NCI-H1694 (cell line): ENCODE measurements at regions not wholly inside any gene's neighbourhood (a gene's known extent, or its start where the extent isn't known, plus 50 kb on each side); places are given as distances from the start of the nearest gene placed in this dataset.
"Not testable (repeated sequence)": the region's sequence is repeated elsewhere in the genome, so short reads cannot be mapped to it uniquely, and the experiment has no call there.

Experiments
- DNase-seq: peaks from one replicate; lab custom pipeline; 2025; lab: John Stamatoyannopoulos, UW

DNA sequence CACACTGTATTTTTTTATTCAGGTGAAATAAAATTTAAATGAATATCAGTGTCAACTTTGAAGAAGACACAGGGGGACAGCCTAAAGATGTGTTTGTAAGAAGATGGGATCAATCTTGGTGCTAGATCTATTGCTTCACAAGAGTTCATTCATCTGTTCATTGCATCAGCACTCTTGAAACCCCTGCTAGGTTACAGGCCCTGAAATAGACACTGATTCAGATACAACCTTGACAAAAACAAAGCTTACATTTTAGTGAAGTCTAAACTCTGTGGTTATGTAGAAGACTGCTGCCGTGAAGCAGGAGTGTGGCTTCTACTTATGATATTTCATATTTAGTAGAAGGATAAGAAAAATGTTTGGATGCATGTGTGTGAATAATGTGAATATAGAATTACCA lies 215.9 kb upstream of the LRRC61 start:
- not testable (repeated sequence) for DNase-seq

DNA sequence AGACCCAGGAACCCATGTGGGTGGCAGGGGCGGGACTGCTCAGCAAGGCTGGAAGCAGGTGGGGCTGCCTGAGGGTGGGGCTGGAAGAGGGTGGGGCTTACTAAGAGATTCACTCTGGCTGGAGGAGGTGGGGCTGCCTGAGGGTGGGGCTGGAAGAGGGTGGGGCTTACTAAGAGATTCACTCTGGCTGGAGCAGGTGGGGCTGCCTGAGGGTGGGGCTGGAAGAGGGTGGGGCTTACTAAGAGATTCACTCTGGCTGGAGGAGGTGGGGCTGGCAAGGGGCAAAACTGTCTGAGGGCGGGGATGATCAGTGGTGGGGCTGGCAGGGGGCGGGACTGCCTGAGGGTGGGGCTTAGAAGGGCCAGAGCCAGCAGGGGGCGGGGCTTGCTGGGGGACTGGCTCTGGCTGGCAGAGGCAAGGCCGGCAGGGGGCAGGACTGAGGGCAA lies 212.8 kb upstream of the LRRC61 start:
- not testable (repeated sequence) for DNase-seq

- DNase-seq, result not testable (repeated sequence)
Observed at GRCh38 chr7:150110882-150111281, 212.3 kb upstream of the LRRC61 start.

GRCh38 chr7:150111373-150112139 lies 211.6 kb upstream of the LRRC61 start:
- DNase-seq, result not testable (repeated sequence)

- DNase-seq, result not testable (repeated sequence)
Observed at GRCh38 chr7:150113301-150113700, 209.9 kb upstream of the LRRC61 start.

DNA sequence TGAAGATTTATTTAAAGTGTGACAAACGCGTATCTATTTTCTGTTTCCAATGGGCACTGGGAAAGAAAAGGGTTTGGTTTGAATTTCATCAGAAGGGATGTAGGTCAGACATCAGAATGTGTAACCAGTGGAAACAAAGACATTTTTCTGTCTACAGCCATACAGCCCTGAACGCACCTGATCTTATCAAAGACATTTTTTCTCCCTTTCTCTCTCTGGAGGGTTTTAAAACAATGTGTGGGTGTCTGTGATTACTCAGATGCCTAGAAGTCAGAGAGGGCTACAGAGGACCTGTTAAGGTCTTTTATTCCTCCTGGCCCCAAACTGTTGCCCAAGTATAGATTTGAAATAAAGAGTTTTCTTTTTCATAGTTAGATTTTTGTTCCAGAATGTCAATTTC lies 208.6 kb upstream of the LRRC61 start:
- DNase-seq, result not testable (repeated sequence)

GRCh38 chr7:150119966-150120365 lies 203.2 kb upstream of the LRRC61 start:
- not testable (repeated sequence) for DNase-seq

DNA sequence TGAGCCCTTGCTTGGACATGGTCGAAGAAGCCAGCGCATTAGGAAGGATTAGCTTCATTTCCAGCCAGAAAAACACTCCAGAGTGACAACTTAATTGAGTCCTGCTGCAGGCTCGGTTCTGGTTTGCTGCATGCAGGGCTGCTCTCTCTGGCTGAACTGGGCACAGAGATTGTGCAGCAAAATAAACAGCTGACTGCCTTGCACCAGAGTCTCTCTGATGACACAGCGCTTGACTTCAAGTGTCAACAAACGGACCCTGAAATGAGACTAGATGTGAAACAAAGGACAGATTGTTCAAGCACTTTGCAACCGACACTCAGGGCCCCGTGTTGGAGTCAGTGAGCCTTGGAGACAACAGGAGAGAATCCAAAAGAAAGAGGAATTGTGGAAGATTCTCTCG lies 197.3 kb upstream of the LRRC61 start:
- not testable (repeated sequence) for DNase-seq

GRCh38 chr7:150134451-150134850 lies 188.7 kb upstream of the LRRC61 start:
- DNase-seq, result not testable (repeated sequence)

DNA sequence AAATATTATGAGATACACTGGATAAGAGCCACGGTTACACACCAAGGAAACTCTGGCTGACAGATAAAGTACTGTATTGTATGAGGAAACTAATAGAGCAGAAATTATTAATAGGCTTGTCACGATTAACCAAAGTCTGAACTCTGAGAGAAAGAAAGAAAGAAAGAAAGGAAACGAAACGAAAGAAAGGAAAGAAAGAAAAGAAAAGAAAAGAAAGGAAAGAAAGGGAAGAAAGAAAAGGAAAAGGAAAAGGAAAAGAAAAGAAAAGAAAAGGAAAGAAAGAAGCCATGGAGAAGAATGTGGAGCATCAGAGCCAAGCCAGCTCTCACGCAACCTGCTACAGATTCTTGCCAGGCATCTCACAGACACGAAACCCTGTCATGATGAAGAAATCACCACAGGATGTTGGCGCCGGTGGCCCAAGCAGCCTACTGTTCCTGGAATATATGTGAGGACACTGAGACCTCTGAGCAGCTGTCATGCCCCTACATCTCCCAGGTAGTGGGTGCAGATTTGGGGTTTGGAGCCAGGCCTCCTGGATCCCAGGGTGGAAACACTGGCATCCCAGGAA lies 187.4 kb upstream of the LRRC61 start:
- DNase-seq, result not testable (repeated sequence)

DNA sequence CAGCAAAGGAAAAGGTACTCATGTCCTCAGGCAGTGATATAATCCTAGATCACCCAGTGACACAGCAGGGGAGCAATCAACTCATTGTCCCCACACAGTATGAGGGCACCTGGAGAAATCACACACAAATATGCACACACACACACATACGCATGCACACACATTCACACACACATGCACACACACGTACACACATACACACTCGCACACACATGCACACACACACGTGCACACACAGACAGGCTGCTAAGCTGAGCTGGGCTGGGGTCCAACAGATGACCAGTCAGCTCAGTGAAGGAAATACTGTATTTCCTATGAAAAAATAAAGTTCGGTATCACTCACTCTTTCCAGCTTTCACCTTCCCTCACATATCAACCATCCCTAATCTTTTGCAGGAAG lies 183.3 kb upstream of the LRRC61 start:
- DNase-seq, result not testable (repeated sequence)

GRCh38 chr7:150141525-150142345 lies 181.4 kb upstream of the LRRC61 start:
- DNase-seq, result peak; percentile 78

DNA sequence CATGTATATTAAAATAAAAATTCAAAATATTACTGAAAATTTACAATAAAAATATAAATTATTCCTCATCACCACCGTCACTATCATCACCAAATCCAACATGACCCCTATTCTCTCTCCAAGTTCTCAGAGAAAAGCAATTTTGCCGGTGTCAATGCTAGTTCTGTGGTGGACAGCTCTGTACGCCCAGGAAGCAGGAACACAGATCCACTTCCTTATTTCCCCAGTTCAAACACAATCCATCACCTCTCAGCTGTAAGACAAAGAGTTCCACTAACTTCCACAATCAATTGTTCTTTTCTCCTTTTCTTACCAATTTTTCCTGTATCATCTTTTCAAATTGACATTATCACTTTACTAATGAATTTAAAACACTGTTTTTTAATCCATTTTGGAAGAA lies 177.0 kb upstream of the LRRC61 start:
- DNase-seq, result not testable (repeated sequence)

DNA sequence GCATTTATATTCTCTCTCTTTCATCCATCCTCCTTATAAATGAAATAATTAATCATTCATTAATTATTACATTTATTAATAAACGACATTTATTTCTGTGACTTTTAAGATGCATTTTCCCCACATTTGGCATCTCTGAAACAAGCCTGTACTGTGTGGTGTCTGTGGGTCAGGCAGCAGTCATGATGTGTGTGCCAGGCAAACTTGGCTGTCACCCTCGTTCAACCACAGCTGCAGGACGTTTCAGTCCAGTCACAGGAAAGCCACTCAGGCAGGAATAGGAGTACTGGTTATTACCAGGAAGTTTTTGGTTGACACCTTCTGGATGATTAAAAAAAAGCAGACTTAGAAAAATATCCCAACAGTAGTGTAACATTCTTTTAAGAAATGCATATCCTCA lies 175.6 kb upstream of the LRRC61 start:
- DNase-seq, result not testable (repeated sequence)

DNA sequence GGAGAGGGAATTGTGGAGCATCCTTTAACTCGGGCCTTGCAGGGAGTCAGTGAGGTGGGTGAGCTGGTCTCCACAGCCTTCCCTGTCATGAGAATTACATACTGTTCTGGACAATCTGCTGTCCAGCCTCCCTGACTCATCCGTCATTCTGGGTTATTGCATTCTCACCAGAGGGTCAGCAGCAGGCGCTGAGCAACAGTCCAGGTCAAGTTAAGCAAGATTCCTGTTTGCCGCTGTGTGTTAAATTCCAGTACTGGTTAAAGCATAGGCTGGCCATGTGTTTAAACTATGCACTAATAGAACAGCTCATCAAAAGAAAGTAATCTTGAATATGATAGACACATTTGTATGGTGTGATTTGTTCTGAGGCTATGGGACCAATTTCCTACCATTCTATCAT lies 167.1 kb upstream of the LRRC61 start:
- DNase-seq, result not testable (repeated sequence)

- not testable (repeated sequence) for DNase-seq
Observed at GRCh38 chr7:150158696-150159095, 164.5 kb upstream of the LRRC61 start.

GRCh38 chr7:150169515-150169914 lies 153.6 kb upstream of the LRRC61 start:
- not testable (repeated sequence) for DNase-seq

DNA sequence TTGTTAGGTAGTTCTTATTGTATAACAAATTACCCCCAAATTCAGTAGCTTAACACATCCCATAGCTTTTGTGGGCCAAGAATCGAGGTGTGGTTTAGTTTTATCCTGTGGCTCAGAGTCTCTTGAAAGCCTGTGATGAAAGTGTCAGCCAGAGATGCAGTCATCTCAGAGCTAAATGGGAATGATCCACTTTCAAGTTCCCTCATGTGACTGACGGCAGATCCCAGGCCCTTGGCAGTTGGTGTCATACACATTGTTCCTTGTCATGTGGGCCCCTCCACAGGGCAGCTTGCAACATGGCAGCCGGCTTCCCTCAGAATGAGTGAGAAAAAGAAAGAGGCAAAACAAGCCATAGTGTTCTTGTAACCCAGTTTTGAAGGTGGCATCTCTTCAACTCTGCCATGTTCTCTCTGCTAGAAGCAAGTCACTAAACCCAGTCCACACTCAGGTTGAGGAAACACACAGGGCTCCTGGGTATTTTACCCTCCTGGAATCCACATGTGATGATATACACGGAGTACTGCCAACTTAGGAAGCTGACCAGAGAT lies 153.1 kb upstream of the LRRC61 start:
- not testable (repeated sequence) for DNase-seq

GRCh38 chr7:150183602-150184001 lies 139.6 kb upstream of the LRRC61 start:
- not testable (repeated sequence) for DNase-seq

GRCh38 chr7:150189963-150190362 lies 133.2 kb upstream of the LRRC61 start:
- not testable (repeated sequence) for DNase-seq

DNA sequence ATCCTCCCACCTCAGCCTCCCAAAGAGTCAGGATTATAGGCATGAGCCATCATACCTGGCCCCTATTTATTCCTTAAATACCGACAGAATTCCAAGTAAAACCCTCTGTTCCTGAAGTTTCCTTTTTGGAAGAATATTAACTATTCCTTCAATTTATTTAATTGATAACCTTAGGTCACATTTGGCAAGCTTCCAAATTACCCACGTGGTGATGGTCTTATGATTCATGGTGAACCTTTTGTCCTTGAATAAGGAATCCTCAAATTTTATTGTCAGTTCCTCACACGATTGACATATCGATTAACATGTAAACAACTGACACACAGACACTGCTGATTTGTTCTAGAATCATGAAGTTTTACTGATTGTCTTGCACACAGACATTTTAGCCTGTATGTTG lies 130.6 kb upstream of the LRRC61 start:
- not testable (repeated sequence) for DNase-seq

DNA sequence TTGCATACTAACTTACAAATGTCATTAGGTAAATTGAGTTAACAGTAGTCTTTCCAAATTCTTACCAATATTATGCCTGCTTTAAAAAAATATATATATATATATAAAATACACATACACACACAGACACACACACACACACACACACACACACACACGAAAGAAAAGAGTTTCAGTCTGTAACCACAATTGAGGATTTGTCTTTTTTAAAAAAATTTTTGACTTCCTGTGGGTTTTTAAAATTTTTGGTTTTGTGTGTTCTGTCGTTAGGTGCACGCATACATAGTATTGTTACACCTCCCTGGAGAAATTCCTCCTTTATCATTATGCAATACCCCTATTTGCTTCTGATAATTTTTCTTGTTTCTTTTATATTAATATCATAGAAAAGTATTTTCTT lies 129.3 kb upstream of the LRRC61 start:
- not testable (repeated sequence) for DNase-seq
